ENCODE measurements at regions not wholly inside any gene's neighbourhood (a gene's known extent, or its start where the extent isn't known, plus 50 kb on each side); places are given as distances from the start of the nearest gene placed in this dataset.

- TF ChIP-seq, protein P1, sequence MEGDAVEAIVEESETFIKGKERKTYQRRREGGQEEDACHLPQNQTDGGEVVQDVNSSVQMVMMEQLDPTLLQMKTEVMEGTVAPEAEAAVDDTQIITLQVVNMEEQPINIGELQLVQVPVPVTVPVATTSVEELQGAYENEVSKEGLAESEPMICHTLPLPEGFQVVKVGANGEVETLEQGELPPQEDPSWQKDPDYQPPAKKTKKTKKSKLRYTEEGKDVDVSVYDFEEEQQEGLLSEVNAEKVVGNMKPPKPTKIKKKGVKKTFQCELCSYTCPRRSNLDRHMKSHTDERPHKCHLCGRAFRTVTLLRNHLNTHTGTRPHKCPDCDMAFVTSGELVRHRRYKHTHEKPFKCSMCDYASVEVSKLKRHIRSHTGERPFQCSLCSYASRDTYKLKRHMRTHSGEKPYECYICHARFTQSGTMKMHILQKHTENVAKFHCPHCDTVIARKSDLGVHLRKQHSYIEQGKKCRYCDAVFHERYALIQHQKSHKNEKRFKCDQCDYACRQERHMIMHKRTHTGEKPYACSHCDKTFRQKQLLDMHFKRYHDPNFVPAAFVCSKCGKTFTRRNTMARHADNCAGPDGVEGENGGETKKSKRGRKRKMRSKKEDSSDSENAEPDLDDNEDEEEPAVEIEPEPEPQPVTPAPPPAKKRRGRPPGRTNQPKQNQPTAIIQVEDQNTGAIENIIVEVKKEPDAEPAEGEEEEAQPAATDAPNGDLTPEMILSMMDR (IDR thresholded peaks at IDR 0.05; ENCODE audit: low read depth, low read length, missing input control) = no peak
- TF ChIP-seq JUND (IDR thresholded peaks at IDR 0.05) = no peak
- no peak for TF ChIP-seq REST (IDR thresholded peaks at IDR 0.05)
- TF ChIP-seq TAF1 (conservative IDR thresholded peaks at IDR 0.05) = no peak
- TF ChIP-seq YY1 (IDR thresholded peaks at IDR 0.05) = no peak
- TF ChIP-seq GABPA (IDR thresholded peaks at IDR 0.05 in 1 of 2, conservative IDR thresholded peaks at IDR 0.05 in 1 of 2) = no peak
- no peak for TF ChIP-seq ZBTB33 (IDR thresholded peaks at IDR 0.05)
- TF ChIP-seq RAD21 (IDR thresholded peaks at IDR 0.05) = no peak
Observed at GRCh38 chr7:81198766-81199165, 279.9 kb upstream of the SEMA3C start.
